DMS153 treated with DMSO at 0.1 percent for 48 hours (cell line): ENCODE measurements at regions not wholly inside any gene's neighbourhood (a gene's known extent, or its start where the extent isn't known, plus 50 kb on each side); places are given as distances from the start of the nearest gene placed in this dataset.
A peak's percentile ranks its signal among the peaks of the same experiment; 100 is the strongest.
"Not testable (repeated sequence)": the region's sequence is repeated elsewhere in the genome, so short reads cannot be mapped to it uniquely, and the experiment has no call there.

ENCODE experiments used
- DNase-seq: peaks from one replicate; lab custom pipeline; 2025; ENCODE audit not compliant: unreplicated experiment; lab: John Stamatoyannopoulos, UW

DNA sequence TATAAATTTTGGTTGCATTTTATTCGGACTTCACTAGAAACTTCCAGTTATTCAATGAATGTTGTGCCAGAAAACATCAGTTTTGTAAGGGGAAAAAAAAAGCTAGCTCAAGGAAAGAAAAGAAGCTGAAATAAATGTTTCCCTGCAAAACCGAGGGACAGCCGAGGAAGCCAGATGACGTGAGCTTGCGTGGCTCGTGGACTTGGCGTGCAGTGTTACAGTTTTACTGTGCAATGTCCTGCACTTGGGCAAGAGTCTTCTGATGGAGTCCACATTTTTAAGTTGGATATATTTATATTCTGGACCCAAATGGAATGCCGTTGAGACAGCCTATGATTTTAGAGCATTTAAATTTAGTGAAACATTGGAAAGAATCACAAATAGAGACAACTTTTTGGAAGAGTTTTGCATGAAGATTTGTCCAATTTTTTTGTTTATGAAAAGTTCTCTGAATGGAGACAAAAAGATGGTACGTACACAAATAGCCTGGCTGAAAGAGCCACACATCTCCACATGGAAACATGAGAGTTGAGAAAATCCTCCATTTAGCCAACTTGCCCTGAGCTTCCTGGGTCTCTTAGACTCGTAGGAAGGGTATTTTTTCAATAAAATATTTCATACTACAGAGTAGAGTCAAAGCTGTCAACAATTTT lies 210.5 kb downstream of the BANP start:
- not testable (repeated sequence) for DNase-seq

DNA sequence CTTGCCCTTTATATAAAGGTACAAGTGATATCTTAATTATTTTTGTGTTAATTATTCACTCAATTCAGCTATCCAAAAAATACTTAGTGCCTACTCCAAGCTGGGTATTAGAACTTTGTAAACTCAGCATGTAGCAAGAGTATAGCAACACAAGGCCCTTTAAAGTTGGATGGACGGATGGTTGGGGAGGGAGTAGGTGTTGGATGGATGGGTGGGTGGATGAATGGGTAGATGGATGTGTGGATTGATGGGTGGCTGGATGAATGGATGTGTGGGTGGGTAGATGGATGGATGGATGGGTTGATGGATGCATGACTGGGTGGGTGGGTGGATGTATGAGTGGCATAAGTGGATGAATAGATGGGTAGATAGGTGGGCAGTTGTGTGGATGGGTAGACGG lies 211.5 kb downstream of the BANP start:
- DNase-seq = not testable (repeated sequence)

GRCh38 chr16:88164196-88165039 lies 213.2 kb downstream of the BANP start:
- DNase-seq = not testable (repeated sequence)

GRCh38 chr16:88165040-88165544 lies 213.9 kb downstream of the BANP start:
- not testable (repeated sequence) for DNase-seq

GRCh38 chr16:88165683-88166082 lies 214.4 kb downstream of the BANP start:
- not testable (repeated sequence) for DNase-seq

DNA sequence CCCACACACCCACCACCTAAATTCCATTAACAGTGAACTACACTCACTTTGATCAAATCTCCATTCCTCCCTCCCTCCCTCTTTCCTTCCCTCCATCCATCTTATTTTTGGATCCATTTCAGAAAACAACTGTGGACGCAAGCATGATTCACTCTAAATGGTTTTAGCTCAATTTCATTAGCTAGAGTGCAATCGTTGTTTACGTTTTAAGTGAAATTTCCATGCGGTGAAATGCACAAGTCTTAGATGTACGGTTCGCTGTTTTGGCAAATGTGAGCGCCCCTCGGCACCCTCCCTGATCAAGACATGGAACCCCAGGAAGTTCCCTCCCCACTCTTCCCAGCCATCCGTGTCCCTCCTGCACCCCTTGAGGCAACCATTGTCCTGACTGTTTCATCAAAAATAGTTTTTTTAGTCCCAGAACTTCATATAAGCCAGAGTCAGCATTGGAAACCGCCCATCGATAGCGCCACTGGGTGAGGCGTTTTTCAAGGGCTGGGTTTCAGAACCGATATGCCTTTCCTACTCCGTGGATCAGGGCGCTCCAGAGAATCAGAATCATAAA lies 215.1 kb downstream of the BANP start:
- not testable (repeated sequence) for DNase-seq

- DNase-seq = not testable (repeated sequence)
These were observed 214.8 kb upstream of the ZNF469 start for GRCh38 chr16:88167798-88168556.

DNA sequence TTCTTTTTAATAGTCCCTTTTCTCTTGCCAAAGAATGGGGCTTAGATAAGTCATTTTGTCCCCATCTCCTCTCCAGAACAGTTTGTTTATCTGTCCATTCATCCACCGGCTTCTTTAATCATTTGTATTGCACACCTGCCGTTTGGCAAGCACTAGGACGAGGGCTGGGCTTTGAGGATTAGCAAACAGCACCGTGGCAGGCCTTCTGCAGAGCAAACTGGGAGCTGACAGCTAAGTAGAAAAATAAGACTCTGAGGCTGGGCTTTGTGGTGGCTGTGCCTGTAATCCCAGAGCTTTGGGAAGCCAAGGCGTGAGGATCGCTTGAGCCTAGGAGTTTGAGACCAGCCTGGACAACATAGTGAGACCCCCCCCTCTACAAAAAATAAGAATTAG lies 214.2 kb upstream of the ZNF469 start:
- peak; percentile 42 for DNase-seq

- not testable (repeated sequence) for DNase-seq
These were observed 213.5 kb upstream of the ZNF469 start for GRCh38 chr16:88169136-88169830.

DNA sequence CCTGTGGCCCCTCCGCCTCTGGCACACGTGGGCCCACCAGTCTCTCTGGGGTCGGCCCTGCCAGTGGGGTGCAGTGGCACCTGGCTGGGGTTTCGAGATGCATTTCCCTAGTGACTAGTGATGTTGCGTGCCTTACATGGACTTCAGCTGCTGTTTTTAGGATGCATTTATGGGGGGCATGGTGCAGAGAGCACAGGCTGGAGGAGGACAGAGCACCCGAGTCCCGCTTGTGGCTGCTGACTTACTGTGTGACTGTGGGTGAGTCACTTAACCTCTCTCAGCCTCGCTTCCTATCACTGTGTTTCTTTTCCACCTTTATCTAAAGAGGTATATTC lies 213.0 kb upstream of the ZNF469 start:
- DNase-seq = not testable (repeated sequence)

DNA sequence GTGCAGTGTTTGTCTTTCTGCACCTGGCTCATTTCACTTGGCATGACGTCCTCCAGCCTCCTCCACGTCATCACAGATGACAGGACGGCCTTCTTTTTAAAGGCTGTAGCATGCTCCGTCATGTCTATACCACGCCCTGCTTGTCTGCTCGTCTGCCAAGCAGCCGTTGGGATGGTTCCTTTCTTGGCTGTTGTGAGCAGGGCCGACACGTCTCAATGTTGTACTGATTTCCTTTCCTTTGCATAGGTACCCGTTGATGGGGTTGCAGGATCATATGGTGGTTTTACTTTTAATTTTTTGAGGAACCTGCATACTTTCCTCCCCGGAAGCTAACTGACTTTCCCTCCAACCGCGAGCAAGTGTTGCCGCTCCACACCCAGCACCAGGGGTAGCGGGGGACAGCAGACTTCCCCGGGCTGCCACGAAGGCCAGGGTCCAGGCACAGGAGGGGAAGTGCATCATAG lies 212.2 kb upstream of the ZNF469 start:
- no peak for DNase-seq

DNA sequence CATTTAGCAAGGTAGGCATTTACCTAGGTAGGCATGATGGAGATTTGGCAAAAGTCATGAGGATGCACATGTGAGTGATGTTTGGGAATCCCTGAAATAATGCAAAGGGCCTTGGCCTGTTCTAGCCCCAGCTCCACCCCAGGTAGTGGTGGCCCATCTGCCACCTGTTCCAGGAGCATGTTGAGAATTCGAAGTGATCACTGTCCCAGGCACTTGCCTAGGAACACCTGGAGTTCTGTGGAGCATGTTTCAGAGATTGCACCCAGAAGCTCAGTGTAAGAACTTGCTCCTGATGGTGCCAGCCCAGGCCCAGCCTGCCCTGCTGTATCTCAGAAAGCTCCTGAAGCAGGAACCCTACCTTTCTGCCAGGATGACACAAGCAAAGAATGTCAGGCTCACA lies 211.6 kb upstream of the ZNF469 start:
- not testable (repeated sequence) for DNase-seq

- not testable (repeated sequence) for DNase-seq
These were observed 206.6 kb upstream of the ZNF469 start for GRCh38 chr16:88176184-88176583.

DNA sequence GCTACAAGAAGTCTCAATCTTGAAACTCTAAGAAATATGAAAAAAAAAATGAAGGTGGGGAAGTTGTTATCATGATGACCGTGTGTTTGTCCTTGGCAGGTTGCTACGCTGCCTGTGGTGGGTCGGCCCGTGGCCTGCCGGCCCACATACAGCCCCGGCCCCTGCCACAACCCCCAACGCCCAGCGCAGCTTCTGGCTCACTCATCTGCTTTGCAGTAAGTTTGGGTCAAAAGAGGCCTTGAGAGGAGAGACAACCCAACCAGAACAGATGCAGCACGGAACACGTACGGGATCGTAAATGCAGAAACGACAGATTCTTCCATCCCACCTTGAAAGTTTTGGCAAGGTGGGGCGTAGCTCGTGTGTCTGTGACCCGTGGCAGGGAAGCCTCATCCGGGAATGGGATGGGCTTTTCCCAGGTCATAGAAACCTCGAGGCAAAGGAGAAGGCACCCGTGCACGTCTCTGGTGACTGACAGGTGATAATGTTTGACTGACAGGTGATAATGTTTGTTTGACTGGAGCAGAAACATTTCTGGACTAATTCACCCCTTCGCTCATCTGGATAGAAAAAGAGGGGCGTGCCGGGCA lies 206.1 kb upstream of the ZNF469 start:
- not testable (repeated sequence) for DNase-seq

- DNase-seq = not testable (repeated sequence)
These were observed 204.5 kb upstream of the ZNF469 start for GRCh38 chr16:88178251-88178650.

DNA sequence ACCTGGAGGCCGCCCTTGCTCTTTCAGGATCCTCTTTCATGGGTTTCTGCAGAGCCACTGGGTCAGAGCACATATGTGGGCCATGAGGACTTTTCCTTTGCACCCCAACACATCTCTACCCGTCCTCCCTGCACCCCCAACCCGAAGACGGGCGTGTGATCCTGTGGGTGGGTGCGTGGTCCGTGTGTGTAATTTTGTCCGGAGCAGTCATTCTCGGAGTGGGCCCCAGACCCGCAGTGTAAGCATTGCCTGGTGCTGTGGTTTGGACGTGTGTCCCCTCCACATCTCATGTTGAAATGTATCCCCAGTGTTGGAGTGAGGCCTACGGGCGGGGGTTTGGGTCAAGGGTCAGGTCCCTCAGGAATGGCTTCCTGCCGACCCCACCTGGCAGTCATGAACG lies 203.9 kb upstream of the ZNF469 start:
- not testable (repeated sequence) for DNase-seq

DNA sequence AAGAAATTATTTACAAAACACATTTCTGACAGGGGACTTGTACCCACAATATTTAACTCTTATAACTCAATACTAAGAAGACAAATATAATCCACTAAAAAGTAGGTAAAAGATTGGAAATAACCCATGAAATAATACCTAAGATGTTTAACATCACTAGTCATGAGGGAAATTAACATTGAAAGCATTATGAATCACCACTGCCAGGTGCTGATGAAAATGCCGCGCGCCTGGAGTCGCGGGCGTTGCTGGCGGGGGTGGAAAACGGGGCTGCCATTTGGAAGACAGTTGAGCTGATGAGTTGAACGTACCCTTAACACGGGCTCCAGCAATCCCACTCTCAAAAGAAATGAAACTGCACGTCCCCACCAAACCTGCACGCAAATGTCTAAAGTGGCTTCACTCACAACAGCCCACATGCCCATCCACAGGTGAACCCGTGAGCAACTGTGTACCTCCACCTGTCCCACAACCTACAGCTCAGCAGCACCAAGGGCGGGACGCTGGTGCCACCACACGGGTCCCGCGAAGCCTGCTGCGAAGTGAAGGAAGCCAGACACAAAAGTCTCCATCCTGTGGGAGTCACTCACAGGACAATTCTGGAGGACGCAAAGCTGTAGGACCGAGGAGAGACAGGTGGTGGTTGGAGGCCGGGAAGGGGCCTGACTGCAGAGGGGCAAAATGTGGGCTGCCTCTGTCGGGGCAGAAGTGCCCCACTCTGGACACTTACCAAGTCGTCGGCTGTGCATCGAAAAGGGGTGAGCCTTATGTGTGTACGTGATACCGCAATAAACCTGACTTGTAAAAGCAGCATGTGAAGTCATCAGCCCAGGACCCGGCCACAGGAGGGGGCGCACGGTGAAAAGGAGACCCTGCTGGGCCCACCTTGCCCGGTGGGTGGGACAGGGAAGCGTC lies 199.5 kb upstream of the ZNF469 start:
- not testable (repeated sequence) for DNase-seq

GRCh38 chr16:88184053-88184452 lies 198.7 kb upstream of the ZNF469 start:
- DNase-seq = not testable (repeated sequence)
